ENCODE measurements at regions not wholly inside any gene's neighbourhood (a gene's known extent, or its start where the extent isn't known, plus 50 kb on each side); places are given as distances from the start of the nearest gene placed in this dataset.

- peak in 1 of 2 experiments; percentile 68 for DNase-seq (ENCODE audit: low read depth in 1 of 2, low spot score in 1 of 2)
- in situ Hi-C loops (cut with HindIII; ENCODE audit: low pct_unique_long_range_greater_than_20kb, low sequenced_read_pairs) = no loop called here
- TF ChIP-seq JUND (IDR thresholded peaks at IDR 0.05; ENCODE audit: low read depth) = no peak
These were observed 138.4 kb upstream of the BACE2 start for GRCh38 chr21:41029571-41029970.

- no peak for DNase-seq (ENCODE audit: low read depth in 1 of 2, low spot score in 1 of 2)
- no peak for TF ChIP-seq JUND (IDR thresholded peaks at IDR 0.05; ENCODE audit: low read depth)
- in situ Hi-C loops (cut with HindIII; ENCODE audit: low pct_unique_long_range_greater_than_20kb, low sequenced_read_pairs) = no loop called here
These were observed 136.2 kb upstream of the BACE2 start for GRCh38 chr21:41031701-41032220.

GRCh38 chr21:41032541-41032940 lies 135.4 kb upstream of the BACE2 start:
- no peak for DNase-seq (ENCODE audit: low read depth in 1 of 2, low spot score in 1 of 2)
- in situ Hi-C loops (cut with HindIII; ENCODE audit: low pct_unique_long_range_greater_than_20kb, low sequenced_read_pairs) = no loop called here
- no peak for TF ChIP-seq JUND (IDR thresholded peaks at IDR 0.05; ENCODE audit: low read depth)

GRCh38 chr21:41037212-41037611 lies 130.7 kb upstream of the BACE2 start:
- TF ChIP-seq JUND (IDR thresholded peaks at IDR 0.05; ENCODE audit: low read depth) = no peak
- no peak for DNase-seq (ENCODE audit: low read depth in 1 of 2, low spot score in 1 of 2)
- in situ Hi-C loops (cut with HindIII; ENCODE audit: low pct_unique_long_range_greater_than_20kb, low sequenced_read_pairs) = no loop called here

GRCh38 chr21:41037936-41038335 lies 130.0 kb upstream of the BACE2 start:
- no peak for DNase-seq (ENCODE audit: low read depth in 1 of 2, low spot score in 1 of 2)
- in situ Hi-C loops (cut with HindIII; ENCODE audit: low pct_unique_long_range_greater_than_20kb, low sequenced_read_pairs) = no loop called here
- no peak for TF ChIP-seq JUND (IDR thresholded peaks at IDR 0.05; ENCODE audit: low read depth)

GRCh38 chr21:41043014-41043413 lies 124.9 kb upstream of the BACE2 start:
- in situ Hi-C loops (cut with HindIII; ENCODE audit: low pct_unique_long_range_greater_than_20kb, low sequenced_read_pairs) = no loop called here
- no peak for DNase-seq (ENCODE audit: low read depth in 1 of 2, low spot score in 1 of 2)

GRCh38 chr21:41045534-41046268 lies 122.3 kb upstream of the BACE2 start:
- peak; percentile 16 to 76 for DNase-seq (ENCODE audit: low read depth in 1 of 2, low spot score in 1 of 2)
- in situ Hi-C loops (cut with HindIII; ENCODE audit: low pct_unique_long_range_greater_than_20kb, low sequenced_read_pairs) = no loop called here
- no peak for TF ChIP-seq JUND (IDR thresholded peaks at IDR 0.05; ENCODE audit: low read depth)

More at GRCh38 chr21:41043014-41043413, 124.9 kb upstream of the BACE2 start:
- TF ChIP-seq JUND (IDR thresholded peaks at IDR 0.05; ENCODE audit: low read depth) = no peak

- DNase-seq (ENCODE audit: low read depth in 1 of 2, low spot score in 1 of 2) = no peak
- TF ChIP-seq JUND (IDR thresholded peaks at IDR 0.05; ENCODE audit: low read depth) = no peak
- in situ Hi-C loops (cut with HindIII; ENCODE audit: low pct_unique_long_range_greater_than_20kb, low sequenced_read_pairs) = no loop called here
These were observed 119.8 kb upstream of the BACE2 start for GRCh38 chr21:41048145-41048544.

GRCh38 chr21:41048623-41049022 lies 119.3 kb upstream of the BACE2 start:
- TF ChIP-seq JUND (IDR thresholded peaks at IDR 0.05; ENCODE audit: low read depth) = no peak
- DNase-seq (ENCODE audit: low read depth in 1 of 2, low spot score in 1 of 2) = no peak
- in situ Hi-C loops (cut with HindIII; ENCODE audit: low pct_unique_long_range_greater_than_20kb, low sequenced_read_pairs) = no loop called here

GRCh38 chr21:41052820-41053555 lies 115.0 kb upstream of the BACE2 start:
- in situ Hi-C loops (cut with HindIII; ENCODE audit: low pct_unique_long_range_greater_than_20kb, low sequenced_read_pairs) = no loop called here
- no peak for DNase-seq (ENCODE audit: low read depth in 1 of 2, low spot score in 1 of 2)
- TF ChIP-seq JUND (IDR thresholded peaks at IDR 0.05; ENCODE audit: low read depth) = no peak

GRCh38 chr21:41054018-41054578 lies 113.9 kb upstream of the BACE2 start:
- TF ChIP-seq JUND (IDR thresholded peaks at IDR 0.05; ENCODE audit: low read depth) = no peak
- no peak for DNase-seq (ENCODE audit: low read depth in 1 of 2, low spot score in 1 of 2)
- in situ Hi-C loops (cut with HindIII; ENCODE audit: low pct_unique_long_range_greater_than_20kb, low sequenced_read_pairs) = no loop called here

- no peak for TF ChIP-seq JUND (IDR thresholded peaks at IDR 0.05; ENCODE audit: low read depth)
- no peak for DNase-seq (ENCODE audit: low read depth in 1 of 2, low spot score in 1 of 2)
- in situ Hi-C loops (cut with HindIII; ENCODE audit: low pct_unique_long_range_greater_than_20kb, low sequenced_read_pairs) = no loop called here
These were observed 112.7 kb upstream of the BACE2 start for GRCh38 chr21:41055266-41055665.

GRCh38 chr21:41059871-41060270 lies 108.1 kb upstream of the BACE2 start:
- in situ Hi-C loops (cut with HindIII; ENCODE audit: low pct_unique_long_range_greater_than_20kb, low sequenced_read_pairs) = no loop called here
- TF ChIP-seq JUND (IDR thresholded peaks at IDR 0.05; ENCODE audit: low read depth) = no peak
- DNase-seq (ENCODE audit: low read depth in 1 of 2, low spot score in 1 of 2) = peak in 1 of 2 experiments; percentile 43

All from T47D (cell line).